A673 (cell line): ENCODE measurements at regions not wholly inside any gene's neighbourhood (a gene's known extent, or its start where the extent isn't known, plus 50 kb on each side); places are given as distances from the start of the nearest gene placed in this dataset.

Experiments
- BruUV-seq: library from RNA; stranded (reverse); fragments of 400-500 nt; replicated peaks from 2 replicates; lab custom pipeline; 2021; lab: Mats Ljungman, UMichigan
- CTCF ChIA-PET: fragments of 300-600 bp; sonication (Branson Sonifier 250); formaldehyde crosslinking; loops from one replicate; lab custom pipeline; 2022; ENCODE audit warnings: antibody characterized with exemption; lab: Charles Lee
- POLR2A ChIA-PET: fragments of 300-600 bp; sonication (Branson Sonifier 250); formaldehyde crosslinking; loops from one replicate; lab custom pipeline; 2022; ENCODE audit warnings: antibody characterized with exemption; ENCODE audit not compliant: low non-redundant PET; lab: Charles Lee
- DNase-seq: peaks from one replicate; pipeline ENCODE4 v3.0.0-alpha.2; 2015; ENCODE audit warnings: low spot score
- H3K27ac ChIP-seq: fragments of 200-600 bp; sonication (generic); 2 replicates; pipeline ENCODE4 v1.5.1; 2016; ENCODE audit warnings: mixed run types, low read depth, mild to moderate bottlenecking, mixed read lengths, antibody characterized with exemption, low read length; ENCODE audit not compliant: poor library complexity, severe bottlenecking
- H3K27me3 ChIP-seq: fragments of 200-600 bp; sonication (generic); replicated peaks from 2 replicates; pipeline ENCODE4 v1.6.1; 2017; ENCODE audit warnings: mixed run types, low read depth, mild to moderate bottlenecking, mixed read lengths, antibody characterized with exemption, low read length; ENCODE audit not compliant: insufficient read depth, poor library complexity
- H3K36me3 ChIP-seq: fragments of 200-600 bp; sonication (generic); 2 replicates; pipeline ENCODE4 v1.6.1; 2016; ENCODE audit warnings: mixed run types, mild to moderate bottlenecking, mixed read lengths, antibody characterized with exemption, low read length; ENCODE audit not compliant: insufficient read depth, poor library complexity, severe bottlenecking
- H3K4me1 ChIP-seq: fragments of 200-600 bp; sonication (generic); 2 replicates; pipeline ENCODE4 v1.6.1; 2017; ENCODE audit warnings: mixed run types, mild to moderate bottlenecking, mixed read lengths, antibody characterized with exemption, low read length; ENCODE audit not compliant: insufficient read depth, poor library complexity, severe bottlenecking
- H3K4me3 ChIP-seq: fragments of 200-600 bp; sonication (generic); 2 replicates; pipeline ENCODE4 v1.5.1; 2016; ENCODE audit warnings: low read depth, mixed run types, mild to moderate bottlenecking, mixed read lengths, low read length; ENCODE audit not compliant: poor library complexity, severe bottlenecking
- H3K9me3 ChIP-seq: fragments of 200-600 bp; sonication (generic); 2 replicates; pipeline ENCODE4 v1.6.1; 2016; ENCODE audit warnings: mixed run types, low read depth, mild to moderate bottlenecking, mixed read lengths, antibody characterized with exemption, low read length; ENCODE audit not compliant: poor library complexity, severe bottlenecking
- CTCF ChIP-seq: fragments of 300-800, 200-600 bp; sonication (generic); conservative IDR thresholded peaks from 2 replicates; pipeline ENCODE4 v1.5.1; 2017; ENCODE audit warnings: low read depth, mild to moderate bottlenecking, antibody characterized with exemption, low read length, moderate library complexity, mixed read lengths
- EZH2 ChIP-seq: fragments of 200-600 bp; sonication (generic); IDR thresholded peaks from 2 replicates; pipeline ENCODE4 v1.6.1; 2017; ENCODE audit warnings: borderline replicate concordance, low read depth, mild to moderate bottlenecking, mixed read lengths, antibody characterized with exemption, low read length; ENCODE audit not compliant: poor library complexity, severe bottlenecking
- intact Hi-C: fragments of 100-400 bp; cut with micrococcal nuclease; formaldehyde crosslinking; loops from one replicate; pipeline ENCODE4 v1.10.0; 2022; ENCODE audit not compliant: unreplicated experiment

DNA sequence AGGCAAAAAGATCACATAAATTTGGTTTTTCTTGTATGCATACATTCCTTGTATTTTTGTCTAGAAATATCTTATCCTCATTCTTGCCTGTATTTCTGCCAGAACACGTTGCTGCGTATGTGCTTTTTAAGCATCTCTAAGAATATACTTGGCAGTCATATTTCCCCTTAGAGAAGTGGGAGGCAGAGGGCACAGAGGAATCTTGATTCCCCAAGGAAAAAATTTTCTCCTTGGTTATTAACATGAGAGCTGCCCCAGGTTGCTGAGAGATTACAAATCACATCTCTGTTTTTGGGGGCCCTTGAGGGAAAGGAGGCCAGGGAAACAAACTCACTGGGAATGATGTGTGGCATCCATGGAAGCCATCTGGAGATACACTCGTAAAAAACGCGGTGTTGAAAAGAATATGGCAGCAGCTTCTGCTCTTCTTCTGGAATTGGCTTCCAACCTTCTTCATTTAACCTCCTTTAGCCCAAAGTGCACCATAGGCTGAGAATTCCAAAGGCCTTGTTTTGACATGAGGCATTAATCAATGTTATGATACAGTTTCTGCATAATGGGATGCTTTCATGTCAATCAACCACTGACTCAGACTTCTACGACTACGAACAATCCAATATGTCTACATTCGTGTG lies 684.3 kb upstream of the SORCS1 start:
- H3K4me3 ChIP-seq, result no peak overlapping the region
- TF ChIP-seq CTCF (no peak), EZH2 (no peak)
- H3K27ac ChIP-seq, result no peak overlapping the region
- POLR2A ChIA-PET, result no interaction called here
- H3K36me3 ChIP-seq, result no peaks in the 10 kb centered on the region
- H3K27me3 ChIP-seq, result no peaks in the 10 kb centered on the region
- no TSS peak for BruUV-seq
- intact Hi-C loops, result no loop called here
- no peak for DNase-seq
- H3K4me1 ChIP-seq, result no peaks in the 10 kb centered on the region
- no peaks in the 10 kb centered on the region for H3K9me3 ChIP-seq
- CTCF ChIA-PET, result no interaction called here

DNA sequence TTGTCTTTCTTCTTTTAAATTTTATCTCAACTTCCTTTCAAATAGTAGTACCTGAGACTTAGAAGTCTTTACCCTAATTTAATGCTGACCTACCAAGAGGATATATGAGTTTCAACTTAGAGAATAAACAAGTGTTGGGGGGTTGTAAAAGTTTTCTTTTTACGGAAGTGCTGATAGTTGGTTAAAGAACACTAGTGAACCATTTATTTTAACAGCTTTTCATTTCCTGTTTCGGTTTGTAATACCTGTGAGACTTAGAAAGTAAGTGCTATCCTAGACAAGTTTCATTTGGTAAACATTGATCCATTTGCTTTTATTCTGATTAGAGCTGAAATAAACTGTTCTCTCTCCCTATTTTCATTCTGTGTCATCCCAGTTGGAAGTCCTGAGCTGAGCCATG lies 683.1 kb upstream of the SORCS1 start:
- BruUV-seq, result no TSS peak
- H3K27ac ChIP-seq, result no peak overlapping the region

DNA sequence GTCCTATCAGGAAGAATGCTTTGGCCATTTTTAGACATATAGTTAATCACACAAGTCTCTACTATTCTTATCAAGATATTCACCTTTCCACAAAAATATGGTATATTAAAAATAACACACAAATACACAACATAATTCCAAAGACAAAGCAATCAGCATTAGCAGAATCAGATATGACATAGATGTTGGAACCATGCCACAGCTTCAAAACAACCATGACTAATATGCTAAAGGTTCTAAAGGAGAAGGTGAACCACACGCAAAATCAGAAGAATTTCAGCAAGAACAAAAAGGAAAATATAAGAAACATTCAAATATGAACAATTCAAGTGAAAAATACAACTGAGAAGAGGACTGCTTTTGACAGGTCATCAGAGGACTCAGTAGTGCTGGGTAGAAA lies 670.2 kb upstream of the SORCS1 start:
- CTCF ChIA-PET, result no interaction called here
- DNase-seq, result no peak
- no peaks in the 10 kb centered on the region for H3K4me1 ChIP-seq
- TF ChIP-seq EZH2 (no peak), CTCF (no peak)
- no peak overlapping the region for H3K4me3 ChIP-seq
- BruUV-seq, result no TSS peak
- H3K27me3 ChIP-seq, result no peaks in the 10 kb centered on the region
- H3K27ac ChIP-seq, result no peak overlapping the region
- intact Hi-C loops, result no loop called here
- no peaks in the 10 kb centered on the region for H3K9me3 ChIP-seq
- H3K36me3 ChIP-seq, result no peaks in the 10 kb centered on the region
- POLR2A ChIA-PET, result no interaction called here

More for the DNA sequence above, 683.1 kb upstream of the SORCS1 start:
- ChIA-PET POLR2A (no interaction called here), CTCF (no interaction called here)
- intact Hi-C loops, result no loop called here
- DNase-seq, result no peak
- Histone ChIP-seq H3K27me3 (no peaks in the 10 kb centered on the region), H3K9me3 (no peaks in the 10 kb centered on the region), H3K4me3 (no peak overlapping the region), H3K36me3 (no peaks in the 10 kb centered on the region), H3K4me1 (no peaks in the 10 kb centered on the region)
- no peak for TF ChIP-seq CTCF
- no peak for TF ChIP-seq EZH2
